Stimulated activated naive CD4-positive, alpha-beta T cell treated with Interleukin-2 at 50 U/mL for 16 hours (primary cell): ENCODE measurements at regions not wholly inside any gene's neighbourhood (a gene's known extent, or its start where the extent isn't known, plus 50 kb on each side); places are given as distances from the start of the nearest gene placed in this dataset.
"Not testable (repeated sequence)": the region's sequence is repeated elsewhere in the genome, so short reads cannot be mapped to it uniquely, and the experiment has no call there.

ENCODE experiments used
- DNase-seq: peaks from one replicate; lab custom pipeline; 2025; lab: John Stamatoyannopoulos, UW

- DNase-seq: no peak
These were observed 932.8 kb downstream of the SLC4A3 start for GRCh38 chr2:220560192-220560591.

- DNase-seq: no peak
These were observed 935.1 kb downstream of the SLC4A3 start for GRCh38 chr2:220562375-220563140.

- DNase-seq: no peak
These were observed 940.9 kb downstream of the SLC4A3 start for GRCh38 chr2:220568296-220568695.

GRCh38 chr2:220569112-220569897, 941.9 kb downstream of the SLC4A3 start:
- no peak for DNase-seq

- no peak for DNase-seq
These were observed 945.0 kb downstream of the SLC4A3 start for GRCh38 chr2:220572385-220572784.

GRCh38 chr2:220574038-220574437, 946.6 kb downstream of the SLC4A3 start:
- DNase-seq: no peak

GRCh38 chr2:220575963-220576362, 948.5 kb downstream of the SLC4A3 start:
- no peak for DNase-seq

GRCh38 chr2:220579452-220579851, 952.0 kb downstream of the SLC4A3 start:
- DNase-seq: no peak

GRCh38 chr2:220580113-220580512, 952.7 kb downstream of the SLC4A3 start:
- no peak for DNase-seq

GRCh38 chr2:220583725-220584124, 956.3 kb downstream of the SLC4A3 start:
- no peak for DNase-seq

- DNase-seq: no peak
These were observed 957.8 kb downstream of the SLC4A3 start for GRCh38 chr2:220585241-220585640.

- DNase-seq: no peak
These were observed 959.6 kb downstream of the SLC4A3 start for GRCh38 chr2:220586980-220587530.

GRCh38 chr2:220588148-220588547, 960.7 kb downstream of the SLC4A3 start:
- DNase-seq: no peak

- no peak for DNase-seq
These were observed 963.0 kb downstream of the SLC4A3 start for GRCh38 chr2:220590476-220590875.

GRCh38 chr2:220593526-220593925, 966.1 kb downstream of the SLC4A3 start:
- no peak for DNase-seq

GRCh38 chr2:220601674-220602073, 970.4 kb downstream of the EPHA4 start:
- no peak for DNase-seq

GRCh38 chr2:220613004-220613403, 959.1 kb downstream of the EPHA4 start:
- not testable (repeated sequence) for DNase-seq

GRCh38 chr2:220614064-220614463, 958.0 kb downstream of the EPHA4 start:
- DNase-seq: no peak

- DNase-seq: no peak
These were observed 952.4 kb downstream of the EPHA4 start for GRCh38 chr2:220619525-220620220.

- DNase-seq: no peak
These were observed 945.5 kb downstream of the EPHA4 start for GRCh38 chr2:220626603-220627002.

GRCh38 chr2:220628252-220628651, 943.9 kb downstream of the EPHA4 start:
- DNase-seq: no peak

- no peak for DNase-seq
These were observed 931.0 kb downstream of the EPHA4 start for GRCh38 chr2:220641137-220641536.
